Muscle layer of duodenum (tissue), 2 donors: ENCODE measurements at regions not wholly inside any gene's neighbourhood (a gene's known extent, or its start where the extent isn't known, plus 50 kb on each side); places are given as distances from the start of the nearest gene placed in this dataset.
"Not testable (repeated sequence)": the region's sequence is repeated elsewhere in the genome, so short reads cannot be mapped to it uniquely, and the experiment has no call there.

Experiments
- H3K27ac ChIP-seq: one replicate; pipeline ENCODE4 v1.7.0; 2013; ENCODE audit warnings: mild to moderate bottlenecking, low read length
- H3K27me3 ChIP-seq: one replicate; pipeline ENCODE4 v1.7.0; 2013; ENCODE audit warnings: low read depth, mild to moderate bottlenecking, control low read depth, low read length
- H3K36me3 ChIP-seq, 2 donors: one replicate each; pipeline ENCODE4 v1.7.0; 2013; ENCODE audit warnings: low read length in 2 of 2, control low read depth in 1 of 2, mild to moderate bottlenecking in 1 of 2; ENCODE audit not compliant: insufficient read depth in 2 of 2, control insufficient read depth in 1 of 2
- H3K4me1 ChIP-seq, 2 donors: one replicate each; pipeline ENCODE4 v1.7.0; 2013; ENCODE audit warnings: low read length in 2 of 2, mild to moderate bottlenecking in 2 of 2, control low read depth in 1 of 2, moderate library complexity in 1 of 2; ENCODE audit not compliant: insufficient read depth in 2 of 2, control insufficient read depth in 1 of 2
- H3K4me3 ChIP-seq, 2 donors: one replicate each; pipeline ENCODE4 v1.7.0; 2013; ENCODE audit warnings: low read length in 2 of 2, low read depth in 1 of 2, mild to moderate bottlenecking in 1 of 2
- H3K9me3 ChIP-seq, 2 donors: one replicate each; pipeline ENCODE4 v1.7.0; 2013; ENCODE audit warnings: low read length in 2 of 2, control low read depth in 1 of 2, mild to moderate bottlenecking in 1 of 2; ENCODE audit not compliant: control insufficient read depth in 1 of 2
- donor health status: healthy.

GRCh38 chr9:90499761-90500160 is 142.9 kb downstream of the DIRAS2 start:
- H3K4me3 ChIP-seq: no peak overlapping the region
- H3K4me1 ChIP-seq: no peaks in the 10 kb centered on the region
- no peak overlapping the region for H3K27ac ChIP-seq
- H3K36me3 ChIP-seq: no peaks in the 10 kb centered on the region
- no peaks in the 10 kb centered on the region for H3K9me3 ChIP-seq
- H3K27me3 ChIP-seq: no peaks in the 10 kb centered on the region

- H3K27ac ChIP-seq: no peak overlapping the region
- H3K4me1 ChIP-seq: no peaks in the 10 kb centered on the region
- H3K9me3 ChIP-seq: no peaks in the 10 kb centered on the region
- no peaks in the 10 kb centered on the region for H3K27me3 ChIP-seq
- no peaks in the 10 kb centered on the region for H3K36me3 ChIP-seq
- no peak overlapping the region for H3K4me3 ChIP-seq
These were observed 140.5 kb downstream of the DIRAS2 start for GRCh38 chr9:90502134-90502533.

DNA sequence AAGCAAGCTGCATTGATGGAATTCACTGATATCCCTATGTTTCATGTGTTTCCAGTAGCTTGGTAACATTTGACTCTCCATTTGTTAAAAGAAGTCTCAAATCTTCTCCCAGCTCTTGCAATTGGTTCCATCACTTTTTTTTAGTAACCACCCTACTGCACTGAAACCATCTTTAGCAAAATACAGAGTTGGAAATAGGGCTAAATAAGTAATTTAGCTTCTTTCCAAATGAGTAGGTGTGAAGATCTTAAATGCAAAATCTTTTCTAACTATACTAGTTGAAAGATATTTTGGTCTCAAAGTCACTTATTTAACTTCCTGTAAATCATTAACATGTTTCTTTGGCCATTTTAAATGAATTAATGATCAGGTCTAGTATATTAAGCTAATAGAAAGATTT is 138.1 kb downstream of the DIRAS2 start:
- Histone ChIP-seq H3K36me3 (no peaks in the 10 kb centered on the region), H3K4me3 (no peak overlapping the region), H3K27ac (no peak overlapping the region), H3K4me1 (no peaks in the 10 kb centered on the region), H3K27me3 (no peaks in the 10 kb centered on the region), H3K9me3 (no peaks in the 10 kb centered on the region)

DNA sequence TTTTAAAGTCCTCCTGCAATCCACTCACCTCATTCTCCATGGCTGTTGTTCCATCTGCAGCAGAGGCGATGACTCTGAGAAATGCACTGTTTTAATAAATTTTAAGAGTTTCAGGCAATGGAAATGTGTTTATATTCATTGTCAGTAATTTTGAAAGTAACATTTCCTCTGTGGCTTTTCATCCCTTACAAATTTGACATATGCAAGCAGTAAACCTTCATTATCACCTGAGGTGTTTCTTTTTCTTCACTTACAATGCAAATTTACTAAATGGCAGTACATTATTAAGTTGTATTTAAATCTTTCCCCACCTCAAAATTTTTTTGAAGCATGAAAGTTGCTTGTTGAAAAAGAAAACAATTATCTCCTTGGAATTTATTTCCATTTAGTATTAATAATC is 136.9 kb downstream of the DIRAS2 start:
- H3K27me3 ChIP-seq: no peaks in the 10 kb centered on the region
- no peaks in the 10 kb centered on the region for H3K4me1 ChIP-seq
- no peaks in the 10 kb centered on the region for H3K36me3 ChIP-seq
- H3K4me3 ChIP-seq: no peak overlapping the region
- H3K27ac ChIP-seq: no peak overlapping the region
- no peaks in the 10 kb centered on the region for H3K9me3 ChIP-seq

DNA sequence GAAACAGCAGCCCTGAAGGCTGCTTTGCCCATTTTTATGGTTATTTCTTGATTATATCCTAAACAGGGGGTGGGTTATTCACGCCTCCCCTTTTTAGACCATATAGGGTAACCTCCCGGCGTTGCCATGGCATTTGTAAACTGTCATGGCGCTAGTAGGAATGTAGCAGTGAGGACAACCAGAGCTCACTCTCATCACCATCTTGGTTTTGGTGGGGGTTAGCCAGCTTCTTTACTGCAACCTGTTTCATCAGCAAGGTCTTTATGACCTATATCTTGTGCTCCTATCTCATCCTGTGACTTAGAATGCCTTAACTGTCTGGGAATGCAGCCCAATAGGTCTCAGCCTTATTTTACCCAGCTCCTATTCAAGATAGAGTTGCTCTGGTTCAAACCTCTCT is 136.2 kb downstream of the DIRAS2 start:
- not testable (repeated sequence) for H3K27me3 ChIP-seq, H3K9me3 ChIP-seq, H3K4me1 ChIP-seq, H3K27ac ChIP-seq, H3K4me3 ChIP-seq, H3K36me3 ChIP-seq

GRCh38 chr9:90507621-90508020 is 135.0 kb downstream of the DIRAS2 start:
- no peaks in the 10 kb centered on the region for H3K4me1 ChIP-seq
- H3K36me3 ChIP-seq: no peaks in the 10 kb centered on the region
- H3K4me3 ChIP-seq: no peak overlapping the region
- H3K27me3 ChIP-seq: no peaks in the 10 kb centered on the region
- no peaks in the 10 kb centered on the region for H3K9me3 ChIP-seq
- H3K27ac ChIP-seq: no peak overlapping the region

GRCh38 chr9:90508940-90509339 is 133.7 kb downstream of the DIRAS2 start:
- no peak overlapping the region for H3K4me3 ChIP-seq
- no peaks in the 10 kb centered on the region for H3K36me3 ChIP-seq
- H3K9me3 ChIP-seq: no peaks in the 10 kb centered on the region
- H3K4me1 ChIP-seq: no peaks in the 10 kb centered on the region
- no peak overlapping the region for H3K27ac ChIP-seq
- H3K27me3 ChIP-seq: no peaks in the 10 kb centered on the region

GRCh38 chr9:90511711-90512110 is 130.9 kb downstream of the DIRAS2 start:
- H3K9me3 ChIP-seq: no peaks in the 10 kb centered on the region
- H3K4me3 ChIP-seq: no peak overlapping the region
- no peaks in the 10 kb centered on the region for H3K36me3 ChIP-seq
- no peak overlapping the region for H3K27ac ChIP-seq
- no peaks in the 10 kb centered on the region for H3K27me3 ChIP-seq
- H3K4me1 ChIP-seq: no peaks in the 10 kb centered on the region

DNA sequence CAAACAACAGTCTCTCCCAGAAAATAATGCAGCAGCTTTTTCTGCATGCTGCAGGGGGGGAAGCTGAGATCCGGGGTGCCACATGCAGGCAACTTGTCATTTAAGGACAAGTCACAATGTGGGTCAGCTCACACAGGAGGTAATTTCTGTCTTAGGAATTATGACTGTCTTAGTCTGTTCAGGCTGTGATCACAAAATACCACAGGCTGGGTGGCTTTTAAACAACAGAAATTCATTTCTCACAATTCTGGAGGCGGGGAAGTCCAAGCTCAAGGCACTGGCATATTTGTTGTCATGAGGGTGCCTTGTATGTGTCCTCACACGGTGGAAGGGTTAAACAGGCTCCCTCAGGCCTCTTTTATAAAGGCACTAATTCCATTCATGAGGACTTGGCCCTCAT is 127.7 kb downstream of the DIRAS2 start:
- no peak overlapping the region for H3K27ac ChIP-seq
- H3K4me3 ChIP-seq: no peak overlapping the region
- H3K9me3 ChIP-seq: no peaks in the 10 kb centered on the region
- no peaks in the 10 kb centered on the region for H3K36me3 ChIP-seq
- H3K4me1 ChIP-seq: no peaks in the 10 kb centered on the region
- no peaks in the 10 kb centered on the region for H3K27me3 ChIP-seq

GRCh38 chr9:90515510-90515909 is 127.1 kb downstream of the DIRAS2 start:
- Histone ChIP-seq H3K9me3 (no peaks in the 10 kb centered on the region), H3K4me3 (no peak overlapping the region), H3K27ac (no peak overlapping the region), H3K27me3 (no peaks in the 10 kb centered on the region), H3K36me3 (no peaks in the 10 kb centered on the region), H3K4me1 (no peaks in the 10 kb centered on the region)

GRCh38 chr9:90517103-90517502 is 125.5 kb downstream of the DIRAS2 start:
- H3K36me3 ChIP-seq: no peaks in the 10 kb centered on the region
- H3K9me3 ChIP-seq: no peaks in the 10 kb centered on the region
- H3K27ac ChIP-seq: no peak overlapping the region
- H3K4me3 ChIP-seq: no peak overlapping the region
- no peaks in the 10 kb centered on the region for H3K4me1 ChIP-seq
- H3K27me3 ChIP-seq: no peaks in the 10 kb centered on the region

- no peak overlapping the region for H3K4me3 ChIP-seq
- H3K36me3 ChIP-seq: no peaks in the 10 kb centered on the region
- no peak overlapping the region for H3K27ac ChIP-seq
- H3K4me1 ChIP-seq: no peaks in the 10 kb centered on the region
- no peaks in the 10 kb centered on the region for H3K9me3 ChIP-seq
- H3K27me3 ChIP-seq: no peaks in the 10 kb centered on the region
These were observed 120.6 kb downstream of the DIRAS2 start for GRCh38 chr9:90521811-90522570.
